Testis (tissue), 2 donors: ENCODE measurements at regions not wholly inside any gene's neighbourhood (a gene's known extent, or its start where the extent isn't known, plus 50 kb on each side); places are given as distances from the start of the nearest gene placed in this dataset.

Experiments used
- DNase-seq: peaks from one replicate; pipeline ENCODE4 v3.0.0-alpha.2; 2019
- H3K27ac ChIP-seq, 2 donors: fragments of 200-600 bp; sonication (generic); one replicate each; pipeline ENCODE4 v1.5.1; 2019
- H3K27me3 ChIP-seq: fragments of 200-600 bp; sonication (generic); one replicate; pipeline ENCODE4 v1.5.1; 2019
- H3K36me3 ChIP-seq: fragments of 200-600 bp; sonication (generic); one replicate; pipeline ENCODE4 v1.5.1; 2017; ENCODE audit warnings: low read depth; ENCODE audit errors: missing control alignments
- H3K4me1 ChIP-seq: fragments of 200-600 bp; sonication (generic); one replicate; pipeline ENCODE4 v1.5.1; 2019
- H3K4me3 ChIP-seq, 2 donors: fragments of 200-600 bp; sonication (generic); one replicate each; pipeline ENCODE4 v1.5.1; 2017 to 2019
- H3K9me3 ChIP-seq: fragments of 200-600 bp; sonication (generic); one replicate; pipeline ENCODE4 v1.5.1; 2017
- CTCF ChIP-seq, 3 experiments: fragments of 450-650 bp in 2 of 3; fragments of 200-600 bp in 1 of 3; sonication (generic) in 1 of 3; IDR thresholded peaks; one replicate each; pipeline ENCODE4 v1.5.1; 2016 to 2019; ENCODE audit warnings: antibody characterized with exemption in 3 of 3, mild to moderate bottlenecking in 2 of 3, moderate library complexity in 1 of 3
- POLR2A ChIP-seq: fragments of 450-650 bp; IDR thresholded peaks from one replicate; pipeline ENCODE4 v1.6.1; 2017; ENCODE audit warnings: antibody characterized with exemption, mild to moderate bottlenecking, moderate library complexity
- WGBS, 2 donors: methylation state at CpG; one replicate each; pipeline ENCODE4 v1.1.5; 2018; 5-methylcytosine and 5-hydroxymethylcytosine counted together
- intact Hi-C: fragments of 100-400 bp; cut with DNase I; formaldehyde crosslinking; loops from one replicate; pipeline ENCODE4 v1.15.1; 2023; ENCODE audit warnings: low total_unique reads

GRCh38 chr5:105670596-105670995, 2000.1 kb downstream of the EFNA5 start:
- Histone ChIP-seq H3K4me1 (no peaks in the 10 kb centered on the region), H3K9me3 (no peaks in the 10 kb centered on the region), H3K27ac (no peak overlapping the region), H3K4me3 (no peak overlapping the region), H3K36me3 (no peaks in the 10 kb centered on the region), H3K27me3 (no peaks in the 10 kb centered on the region)
- intact Hi-C loops: no loop called here
- TF ChIP-seq CTCF (IDR thresholded peaks at IDR 0.05) (no peak), POLR2A (no peak)
- no peak for DNase-seq
- 90 to 95% methylated on average over 3 of the region's 3 CpGs for WGBS, 2 donors

- intact Hi-C loops: no loop called here
- H3K36me3 ChIP-seq: no peaks in the 10 kb centered on the region
- H3K27ac ChIP-seq: no peak overlapping the region
- no peaks in the 10 kb centered on the region for H3K27me3 ChIP-seq
- DNase-seq: no peak
- no peak overlapping the region for H3K4me3 ChIP-seq
- H3K9me3 ChIP-seq: no peaks in the 10 kb centered on the region
- no peaks in the 10 kb centered on the region for H3K4me1 ChIP-seq
- TF ChIP-seq POLR2A (no peak), CTCF (IDR thresholded peaks at IDR 0.05) (no peak)
- 89 to 93% methylated on average over 4 of the region's 4 CpGs for WGBS, 2 donors
Observed at GRCh38 chr5:105663671-105664070, 2007.1 kb downstream of the EFNA5 start.

GRCh38 chr5:105659396-105659795, 2011.3 kb downstream of the EFNA5 start:
- TF ChIP-seq CTCF (IDR thresholded peaks at IDR 0.05) (no peak), POLR2A (no peak)
- DNase-seq: no peak
- 49 to 67% methylated on average over 3 of the region's 3 CpGs for WGBS, 2 donors

GRCh38 chr5:105640328-105640727, 2030.4 kb downstream of the EFNA5 start:
- no peaks in the 10 kb centered on the region for H3K36me3 ChIP-seq
- TF ChIP-seq POLR2A (no peak), CTCF (IDR thresholded peaks at IDR 0.05) (no peak)
- no peaks in the 10 kb centered on the region for H3K4me1 ChIP-seq
- intact Hi-C loops: no loop called here
- WGBS, 2 donors: 69 to 71% methylated on average over 11 to 14 of the region's 14 CpGs
- H3K27ac ChIP-seq: no peak overlapping the region
- DNase-seq: no peak
- no peaks in the 10 kb centered on the region for H3K27me3 ChIP-seq
- no peaks in the 10 kb centered on the region for H3K9me3 ChIP-seq
- no peak overlapping the region for H3K4me3 ChIP-seq

More at GRCh38 chr5:105659396-105659795, 2011.3 kb downstream of the EFNA5 start:
- Histone ChIP-seq H3K9me3 (no peaks in the 10 kb centered on the region), H3K27me3 (no peaks in the 10 kb centered on the region), H3K36me3 (no peaks in the 10 kb centered on the region), H3K27ac (no peak overlapping the region), H3K4me1 (no peaks in the 10 kb centered on the region), H3K4me3 (no peak overlapping the region)
- intact Hi-C loops: no loop called here

GRCh38 chr5:105639511-105639910, 2031.2 kb downstream of the EFNA5 start:
- H3K4me3 ChIP-seq: peak overlapping the region in 1 of 2 donors; percentile 21
- intact Hi-C loops: no loop called here
- H3K27ac ChIP-seq: no peak overlapping the region
- WGBS, 2 donors: 56% methylated on average over 6 of the region's 6 CpGs; no CpG with 5 or more reads in 1 of the 2 donors
- H3K4me1 ChIP-seq: no peaks in the 10 kb centered on the region
- H3K27me3 ChIP-seq: no peaks in the 10 kb centered on the region
- H3K9me3 ChIP-seq: no peaks in the 10 kb centered on the region
- TF ChIP-seq POLR2A (no peak), CTCF (IDR thresholded peaks at IDR 0.05) (no peak)
- H3K36me3 ChIP-seq: no peaks in the 10 kb centered on the region
- DNase-seq: no peak
